Activated CD4-positive, alpha-beta T cell treated with anti-CD3 and anti-CD28 coated beads, Interleukin-2, amount 10 ng/mL, durations not matched to agents 7 days and 5 days (primary cell): ENCODE measurements at regions not wholly inside any gene's neighbourhood (a gene's known extent, or its start where the extent isn't known, plus 50 kb on each side); places are given as distances from the start of the nearest gene placed in this dataset.

Experiments
- CTCF ChIA-PET: fragments of 350-600 bp; sonication (Branson Sonifier 250); formaldehyde crosslinking; loops from one replicate; lab custom pipeline; 2021; ENCODE audit warnings: antibody characterized with exemption; lab: Charles Lee
- POLR2A ChIA-PET: fragments of 350-600 bp; sonication (Branson Sonifier 250); formaldehyde crosslinking; loops from one replicate; lab custom pipeline; 2021; ENCODE audit warnings: antibody characterized with exemption; lab: Charles Lee
- DNase-seq: peaks from one replicate; pipeline ENCODE4 v3.0.0-alpha.2; 2020
- H3K27ac Mint-ChIP-seq: one replicate; pipeline ENCODE4 v1.8.0; 2021; ENCODE audit warnings: mild to moderate bottlenecking, moderate library complexity, mixed read lengths
- H3K27me3 Mint-ChIP-seq: one replicate; pipeline ENCODE4 v1.8.0; 2021; ENCODE audit warnings: mixed read lengths
- H3K36me3 Mint-ChIP-seq: one replicate; pipeline ENCODE4 v1.8.0; 2021; ENCODE audit warnings: low read depth, mixed read lengths
- H3K4me1 Mint-ChIP-seq: one replicate; pipeline ENCODE4 v1.8.0; 2021; ENCODE audit warnings: mixed read lengths
- H3K4me3 Mint-ChIP-seq: one replicate; pipeline ENCODE4 v1.8.0; 2021; ENCODE audit warnings: mild to moderate bottlenecking, moderate library complexity, mixed read lengths
- H3K9me3 Mint-ChIP-seq: one replicate; pipeline ENCODE4 v1.8.0; 2021; ENCODE audit warnings: mixed read lengths

GRCh38 chr18:24831871-24832665 is 371.6 kb downstream of the HRH4 start:
- no peaks in the 10 kb centered on the region for H3K36me3 Mint-ChIP-seq
- ChIA-PET POLR2A (no interaction called here), CTCF (no interaction called here)
- H3K9me3 Mint-ChIP-seq, result no peaks in the 10 kb centered on the region
- H3K27ac Mint-ChIP-seq, result no peak overlapping the region
- no peak for DNase-seq
- peaks cover 2% of the 10 kb centered on the region for H3K27me3 Mint-ChIP-seq
- no peak overlapping the region for H3K4me3 Mint-ChIP-seq
- no peaks in the 10 kb centered on the region for H3K4me1 Mint-ChIP-seq

DNA sequence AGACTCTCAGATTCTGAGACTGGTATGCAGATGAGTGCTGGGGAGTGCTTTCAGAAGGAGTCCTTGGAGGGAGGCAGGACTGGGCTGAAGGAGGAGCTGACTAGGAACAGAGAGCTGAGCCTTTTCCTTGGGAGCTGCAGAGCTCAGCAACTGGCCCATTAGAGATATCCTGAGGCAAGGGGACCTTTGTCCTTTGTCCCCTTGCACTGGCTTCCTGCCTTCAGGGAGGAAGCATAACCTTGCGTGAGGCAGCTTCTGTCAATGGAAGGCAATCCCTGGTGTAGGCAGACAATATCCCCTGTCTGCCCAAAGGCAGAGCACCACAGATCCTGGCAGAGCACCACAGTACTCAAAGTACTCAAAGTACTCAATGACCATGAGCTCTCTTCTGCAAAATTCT is 375.3 kb downstream of the HRH4 start:
- no peak overlapping the region for H3K27ac Mint-ChIP-seq
- POLR2A ChIA-PET, result no interaction called here
- H3K36me3 Mint-ChIP-seq, result no peaks in the 10 kb centered on the region
- CTCF ChIA-PET, result no interaction called here
- peaks cover 2% of the 10 kb centered on the region for H3K27me3 Mint-ChIP-seq
- H3K4me3 Mint-ChIP-seq, result no peak overlapping the region
- H3K4me1 Mint-ChIP-seq, result no peaks in the 10 kb centered on the region
- no peaks in the 10 kb centered on the region for H3K9me3 Mint-ChIP-seq
- DNase-seq, result no peak

- Mint-ChIP-seq H3K27ac (no peak overlapping the region), H3K27me3 (peaks cover 2% of the 10 kb centered on the region), H3K9me3 (no peaks in the 10 kb centered on the region), H3K4me3 (no peak overlapping the region), H3K36me3 (no peaks in the 10 kb centered on the region), H3K4me1 (no peaks in the 10 kb centered on the region)
- POLR2A ChIA-PET, result no interaction called here
- CTCF ChIA-PET, result no interaction called here
- no peak for DNase-seq
Observed at GRCh38 chr18:24837066-24837465, 376.6 kb downstream of the HRH4 start.

DNA sequence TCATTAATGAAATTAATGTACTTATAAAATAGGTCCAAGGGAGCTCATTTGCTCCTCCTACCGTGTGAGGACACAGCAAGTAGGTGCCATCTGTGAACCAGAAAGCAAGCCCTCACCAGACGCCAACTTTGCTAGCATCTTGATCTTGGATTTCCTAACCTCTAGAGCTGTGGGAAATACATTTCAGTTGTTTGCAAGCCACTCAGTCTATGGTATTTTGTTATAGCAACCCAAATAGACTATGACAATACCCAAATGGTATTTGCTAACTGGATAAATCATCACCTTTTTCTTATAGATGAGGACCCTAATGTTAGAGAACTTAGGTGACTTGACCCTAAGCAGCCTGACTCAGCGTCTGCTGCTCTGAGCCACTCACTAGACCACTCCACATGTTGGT is 379.6 kb downstream of the HRH4 start:
- Mint-ChIP-seq H3K27ac (no peak overlapping the region), H3K9me3 (no peaks in the 10 kb centered on the region), H3K36me3 (no peaks in the 10 kb centered on the region), H3K4me1 (no peaks in the 10 kb centered on the region), H3K27me3 (no peaks in the 10 kb centered on the region), H3K4me3 (no peak overlapping the region)
- ChIA-PET CTCF (no interaction called here), POLR2A (no interaction called here)
- no peak for DNase-seq

- no peak overlapping the region for H3K4me3 Mint-ChIP-seq
- no peaks in the 10 kb centered on the region for H3K36me3 Mint-ChIP-seq
- no peaks in the 10 kb centered on the region for H3K4me1 Mint-ChIP-seq
- ChIA-PET CTCF (no interaction called here), POLR2A (no interaction called here)
- no peak for DNase-seq
- H3K27me3 Mint-ChIP-seq, result no peaks in the 10 kb centered on the region
- H3K27ac Mint-ChIP-seq, result no peak overlapping the region
- no peaks in the 10 kb centered on the region for H3K9me3 Mint-ChIP-seq
Observed at GRCh38 chr18:24840640-24841039, 380.2 kb downstream of the HRH4 start.

GRCh38 chr18:24841536-24841935 is 381.1 kb downstream of the HRH4 start:
- Mint-ChIP-seq H3K36me3 (no peaks in the 10 kb centered on the region), H3K27ac (no peak overlapping the region), H3K4me1 (no peaks in the 10 kb centered on the region), H3K27me3 (no peaks in the 10 kb centered on the region), H3K4me3 (no peak overlapping the region), H3K9me3 (no peaks in the 10 kb centered on the region)
- ChIA-PET POLR2A (no interaction called here), CTCF (interaction anchor here (0.8 to 1.6 kb wide), 2 partner anchors 10 to 12 kb away, joined by 3 read pairs; no protein-coding TSS in a partner anchor)
- no peak for DNase-seq

DNA sequence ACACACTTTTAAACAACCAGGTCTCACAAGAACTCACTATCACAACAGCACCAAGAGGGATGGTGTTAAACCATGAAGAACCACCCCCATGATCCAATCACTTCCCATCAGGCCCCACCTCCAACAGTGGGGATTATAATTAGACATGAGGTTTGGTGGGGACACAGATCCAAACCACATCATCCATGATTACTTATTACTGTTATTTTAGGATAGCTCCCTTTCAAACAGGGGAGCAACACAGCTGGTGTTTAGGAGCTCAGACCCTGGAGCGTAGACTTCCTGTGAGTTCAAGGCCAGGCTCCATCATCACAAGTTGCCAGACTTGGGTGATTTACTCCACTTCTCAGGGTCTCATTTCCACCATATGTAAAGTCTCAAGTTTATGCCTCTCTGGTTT is 382.7 kb downstream of the HRH4 start:
- Mint-ChIP-seq H3K36me3 (no peaks in the 10 kb centered on the region), H3K27me3 (no peaks in the 10 kb centered on the region), H3K4me1 (no peaks in the 10 kb centered on the region), H3K27ac (no peak overlapping the region), H3K4me3 (no peak overlapping the region), H3K9me3 (no peaks in the 10 kb centered on the region)
- ChIA-PET CTCF (interaction anchor here (1.6 kb wide), 1 partner anchor 9 kb away, joined by 3 read pairs; no protein-coding TSS in a partner anchor), POLR2A (no interaction called here)
- DNase-seq, result no peak

DNA sequence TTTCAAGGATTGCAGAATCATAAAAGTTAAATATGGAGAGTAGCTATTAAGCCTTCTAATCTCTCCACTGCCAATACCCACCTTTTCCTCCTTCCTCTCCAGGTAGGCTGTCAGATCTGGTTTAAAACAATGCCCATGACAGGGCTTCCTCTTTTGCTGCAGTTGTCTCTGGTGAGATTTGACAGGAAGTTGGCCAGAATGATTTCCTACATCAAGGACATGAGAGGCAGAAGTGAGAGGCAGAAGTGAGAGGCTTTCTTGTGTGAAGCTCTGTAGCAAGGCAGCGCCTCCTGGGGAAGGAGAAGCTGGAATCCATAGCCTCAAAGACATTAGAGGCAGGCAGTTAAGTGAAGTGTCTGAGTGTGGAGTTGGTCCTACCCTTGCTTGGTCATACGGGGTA is 385.7 kb downstream of the HRH4 start:
- Mint-ChIP-seq H3K27ac (no peak overlapping the region), H3K9me3 (no peaks in the 10 kb centered on the region), H3K27me3 (no peaks in the 10 kb centered on the region), H3K4me3 (no peak overlapping the region), H3K4me1 (no peaks in the 10 kb centered on the region), H3K36me3 (no peaks in the 10 kb centered on the region)
- POLR2A ChIA-PET, result no interaction called here
- no peak for DNase-seq
- CTCF ChIA-PET, result no interaction called here

DNA sequence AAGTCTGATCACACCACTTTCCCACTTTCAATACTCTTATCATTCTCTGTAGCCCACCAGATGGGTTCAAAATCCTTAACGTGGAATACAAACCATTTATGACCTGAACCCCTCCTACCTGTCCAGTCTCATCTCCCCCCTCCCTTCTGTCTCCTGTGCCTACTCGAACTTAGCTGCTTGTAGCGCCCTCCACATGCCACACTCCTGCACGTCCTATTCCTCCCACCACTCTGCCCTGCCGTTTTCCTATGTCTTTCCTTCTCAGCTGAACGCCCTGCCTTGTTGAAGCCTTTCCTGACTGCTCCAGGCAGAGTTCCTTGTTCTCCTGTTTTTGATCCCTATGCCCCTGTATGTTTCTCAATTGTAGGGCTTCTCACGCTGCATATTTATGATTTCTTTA is 390.1 kb downstream of the HRH4 start:
- POLR2A ChIA-PET, result no interaction called here
- CTCF ChIA-PET, result no interaction called here
- no peak for DNase-seq

GRCh38 chr18:24853076-24853475 is 392.6 kb downstream of the HRH4 start:
- H3K4me1 Mint-ChIP-seq, result no peaks in the 10 kb centered on the region
- H3K27ac Mint-ChIP-seq, result no peak overlapping the region
- H3K27me3 Mint-ChIP-seq, result peaks cover 3% of the 10 kb centered on the region
- ChIA-PET POLR2A (no interaction called here), CTCF (interaction anchor here (1.7 kb wide), 1 partner anchor 11 kb away, joined by 3 read pairs; no protein-coding TSS in a partner anchor)
- DNase-seq, result no peak
- no peaks in the 10 kb centered on the region for H3K36me3 Mint-ChIP-seq
- H3K4me3 Mint-ChIP-seq, result no peak overlapping the region
- H3K9me3 Mint-ChIP-seq, result no peaks in the 10 kb centered on the region

More for the DNA sequence above, 390.1 kb downstream of the HRH4 start:
- Mint-ChIP-seq H3K27me3 (no peaks in the 10 kb centered on the region), H3K4me3 (no peak overlapping the region), H3K4me1 (no peaks in the 10 kb centered on the region), H3K36me3 (no peaks in the 10 kb centered on the region), H3K9me3 (no peaks in the 10 kb centered on the region), H3K27ac (no peak overlapping the region)

DNA sequence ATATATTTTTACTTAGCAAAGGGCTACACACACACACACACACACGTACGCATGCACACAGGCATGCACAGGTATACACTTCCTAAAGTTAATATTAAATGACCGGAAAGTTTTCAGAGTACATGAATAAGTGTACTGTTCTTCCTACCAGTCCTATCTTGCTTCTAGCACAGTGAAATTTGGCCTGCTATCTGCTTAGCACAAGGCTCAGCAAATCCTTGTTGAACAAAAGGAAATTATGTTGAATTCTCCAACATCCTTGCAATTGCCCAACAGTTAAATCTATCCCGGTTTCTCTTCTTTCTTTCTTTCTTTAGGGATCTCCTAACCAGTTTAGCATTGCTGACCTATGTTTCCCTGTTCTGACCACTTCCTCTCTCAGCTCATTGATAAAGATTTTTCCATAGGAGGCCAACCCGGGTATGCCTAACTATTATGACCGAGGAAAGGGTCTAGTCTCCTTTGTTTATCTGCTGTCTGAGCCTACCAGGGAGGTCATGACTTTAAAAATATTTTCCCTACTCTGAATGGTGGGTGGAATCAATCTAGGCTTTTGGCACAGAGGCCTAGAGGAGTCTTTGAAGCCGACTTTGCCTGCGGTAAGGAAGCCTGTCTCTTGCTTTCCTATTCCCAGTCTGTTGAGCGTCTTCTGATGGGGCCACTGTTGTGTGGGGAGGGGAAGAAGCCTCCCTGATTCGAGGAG is 400.7 kb downstream of the HRH4 start:
- H3K27ac Mint-ChIP-seq, result no peak overlapping the region
- DNase-seq, result no peak
- H3K9me3 Mint-ChIP-seq, result no peaks in the 10 kb centered on the region
- H3K27me3 Mint-ChIP-seq, result peaks cover 6% of the 10 kb centered on the region
- ChIA-PET CTCF (no interaction called here), POLR2A (no interaction called here)
- no peaks in the 10 kb centered on the region for H3K4me1 Mint-ChIP-seq
- H3K4me3 Mint-ChIP-seq, result no peak overlapping the region
- no peaks in the 10 kb centered on the region for H3K36me3 Mint-ChIP-seq

DNA sequence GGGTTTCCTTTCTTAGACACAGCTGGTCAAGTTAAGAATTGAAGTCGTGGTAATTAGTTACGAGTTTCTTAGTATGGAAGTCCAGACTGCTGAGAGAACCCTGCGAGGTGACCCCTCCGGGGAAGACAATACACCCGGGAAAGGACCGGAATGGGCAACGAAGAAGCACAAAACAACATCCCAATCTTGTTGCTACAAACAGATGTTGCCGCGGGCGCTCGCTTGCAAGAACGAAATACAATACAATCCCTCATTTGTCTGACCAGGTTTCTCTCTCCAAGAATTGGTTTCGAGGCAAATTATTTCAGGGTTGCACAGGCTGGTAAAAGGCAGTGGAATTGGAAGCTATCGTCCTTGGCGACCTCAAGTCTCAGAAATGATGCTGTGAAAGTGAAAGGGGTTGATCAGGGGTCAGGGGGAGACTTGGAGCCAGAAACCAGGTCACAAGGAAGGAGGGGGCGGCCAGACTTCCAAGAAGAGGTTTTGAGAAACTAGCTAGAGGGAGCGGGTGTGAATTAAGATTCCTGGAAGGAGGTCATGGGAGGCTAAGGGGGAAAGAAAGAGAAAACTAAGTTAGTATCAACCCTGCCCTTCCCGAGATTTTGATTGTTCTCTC is 401.9 kb downstream of the HRH4 start:
- POLR2A ChIA-PET, result no interaction called here
- H3K27me3 Mint-ChIP-seq, result peaks cover 6% of the 10 kb centered on the region
- CTCF ChIA-PET, result no interaction called here

GRCh38 chr18:24868311-24868710 is 407.9 kb downstream of the HRH4 start:
- ChIA-PET CTCF (no interaction called here), POLR2A (no interaction called here)
- Mint-ChIP-seq H3K27ac (no peak overlapping the region), H3K9me3 (no peaks in the 10 kb centered on the region), H3K27me3 (no peaks in the 10 kb centered on the region), H3K4me1 (no peaks in the 10 kb centered on the region), H3K36me3 (no peaks in the 10 kb centered on the region), H3K4me3 (no peak overlapping the region)
- no peak for DNase-seq

More for the DNA sequence above, 401.9 kb downstream of the HRH4 start:
- no peaks in the 10 kb centered on the region for H3K4me1 Mint-ChIP-seq
- H3K36me3 Mint-ChIP-seq, result no peaks in the 10 kb centered on the region
- DNase-seq, result no peak
- no peak overlapping the region for H3K27ac Mint-ChIP-seq
- no peaks in the 10 kb centered on the region for H3K9me3 Mint-ChIP-seq
- no peak overlapping the region for H3K4me3 Mint-ChIP-seq
